ENCODE measurements at regions not wholly inside any gene's neighbourhood (a gene's known extent, or its start where the extent isn't known, plus 50 kb on each side); places are given as distances from the start of the nearest gene placed in this dataset.

DNA sequence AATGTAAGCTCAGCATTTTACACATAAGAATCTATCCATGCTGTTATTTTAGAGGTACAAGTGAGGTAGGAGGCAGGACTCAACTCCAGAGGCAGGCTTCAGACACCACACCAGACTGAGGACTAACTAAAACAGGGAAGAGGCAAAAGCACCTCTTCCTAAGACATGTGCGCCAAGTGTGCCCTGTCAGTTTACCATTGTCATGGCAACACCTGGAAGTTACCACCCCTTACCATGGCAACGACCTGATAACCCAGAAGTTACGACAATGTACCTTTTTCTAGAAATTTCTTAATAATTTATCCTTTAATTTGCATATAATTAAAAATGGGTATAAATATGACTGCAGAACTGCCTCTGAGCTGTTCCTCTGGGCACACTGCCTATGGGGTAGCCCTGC is 160.1 kb downstream of the FAM124B start (continued):
- TF ChIP-seq, protein P1, sequence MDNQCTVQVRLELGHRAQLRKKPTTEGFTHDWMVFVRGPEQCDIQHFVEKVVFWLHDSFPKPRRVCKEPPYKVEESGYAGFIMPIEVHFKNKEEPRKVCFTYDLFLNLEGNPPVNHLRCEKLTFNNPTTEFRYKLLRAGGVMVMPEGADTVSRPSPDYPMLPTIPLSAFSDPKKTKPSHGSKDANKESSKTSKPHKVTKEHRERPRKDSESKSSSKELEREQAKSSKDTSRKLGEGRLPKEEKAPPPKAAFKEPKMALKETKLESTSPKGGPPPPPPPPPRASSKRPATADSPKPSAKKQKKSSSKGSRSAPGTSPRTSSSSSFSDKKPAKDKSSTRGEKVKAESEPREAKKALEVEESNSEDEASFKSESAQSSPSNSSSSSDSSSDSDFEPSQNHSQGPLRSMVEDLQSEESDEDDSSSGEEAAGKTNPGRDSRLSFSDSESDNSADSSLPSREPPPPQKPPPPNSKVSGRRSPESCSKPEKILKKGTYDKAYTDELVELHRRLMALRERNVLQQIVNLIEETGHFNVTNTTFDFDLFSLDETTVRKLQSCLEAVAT (IDR thresholded peaks at IDR 0.05): no peak
- TF ChIP-seq CHD1 (IDR thresholded peaks at IDR 0.05; ENCODE audit: low read depth, low read length) (no peak), CREB1 (IDR thresholded peaks at IDR 0.05; ENCODE audit: low read depth) (no peak)
- TF ChIP-seq, protein P2, sequence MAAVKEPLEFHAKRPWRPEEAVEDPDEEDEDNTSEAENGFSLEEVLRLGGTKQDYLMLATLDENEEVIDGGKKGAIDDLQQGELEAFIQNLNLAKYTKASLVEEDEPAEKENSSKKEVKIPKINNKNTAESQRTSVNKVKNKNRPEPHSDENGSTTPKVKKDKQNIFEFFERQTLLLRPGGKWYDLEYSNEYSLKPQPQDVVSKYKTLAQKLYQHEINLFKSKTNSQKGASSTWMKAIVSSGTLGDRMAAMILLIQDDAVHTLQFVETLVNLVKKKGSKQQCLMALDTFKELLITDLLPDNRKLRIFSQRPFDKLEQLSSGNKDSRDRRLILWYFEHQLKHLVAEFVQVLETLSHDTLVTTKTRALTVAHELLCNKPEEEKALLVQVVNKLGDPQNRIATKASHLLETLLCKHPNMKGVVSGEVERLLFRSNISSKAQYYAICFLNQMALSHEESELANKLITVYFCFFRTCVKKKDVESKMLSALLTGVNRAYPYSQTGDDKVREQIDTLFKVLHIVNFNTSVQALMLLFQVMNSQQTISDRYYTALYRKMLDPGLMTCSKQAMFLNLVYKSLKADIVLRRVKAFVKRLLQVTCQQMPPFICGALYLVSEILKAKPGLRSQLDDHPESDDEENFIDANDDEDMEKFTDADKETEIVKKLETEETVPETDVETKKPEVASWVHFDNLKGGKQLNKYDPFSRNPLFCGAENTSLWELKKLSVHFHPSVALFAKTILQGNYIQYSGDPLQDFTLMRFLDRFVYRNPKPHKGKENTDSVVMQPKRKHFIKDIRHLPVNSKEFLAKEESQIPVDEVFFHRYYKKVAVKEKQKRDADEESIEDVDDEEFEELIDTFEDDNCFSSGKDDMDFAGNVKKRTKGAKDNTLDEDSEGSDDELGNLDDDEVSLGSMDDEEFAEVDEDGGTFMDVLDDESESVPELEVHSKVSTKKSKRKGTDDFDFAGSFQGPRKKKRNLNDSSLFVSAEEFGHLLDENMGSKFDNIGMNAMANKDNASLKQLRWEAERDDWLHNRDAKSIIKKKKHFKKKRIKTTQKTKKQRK (IDR thresholded peaks at IDR 0.05; ENCODE audit: low read depth, low read length): no peak

DNA sequence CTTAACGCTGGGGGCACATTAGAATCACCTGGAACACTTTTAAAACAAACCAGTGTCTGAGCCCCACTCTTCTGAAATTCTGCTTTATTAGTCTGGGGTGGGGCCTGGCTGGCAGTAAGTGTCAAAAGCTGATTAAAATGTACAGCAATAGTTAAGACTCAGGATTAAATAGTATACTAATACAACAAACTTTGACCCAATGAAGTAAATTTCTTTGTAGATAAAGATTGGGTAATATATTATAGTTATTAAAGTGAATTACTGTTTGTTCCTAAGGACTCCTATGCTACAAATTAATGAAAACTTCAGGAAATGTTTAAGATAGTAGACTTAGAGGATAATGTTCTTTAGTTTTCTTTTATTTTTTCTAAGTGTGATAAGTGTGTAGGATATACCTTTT is 160.9 kb downstream of the FAM124B start:
- Histone ChIP-seq H3K4me1 (ENCODE audit: control insufficient read depth, insufficient read depth, low read length) (no peaks in the 10 kb centered on the region), H3K27me3 (replicated peaks in 1 of 2; ENCODE audit: control insufficient read depth in 2 of 2, insufficient read depth in 2 of 2, low read length in 1 of 2) (no peaks in the 10 kb centered on the region; a peak in 1 of 4 replicates), H3K9ac (ENCODE audit: control insufficient read depth, insufficient read depth, low read length) (no peak overlapping the region), H3K9me3 (replicated peaks; ENCODE audit: control insufficient read depth, insufficient read depth, low read length) (no peaks in the 10 kb centered on the region), H2AFZ (ENCODE audit: control insufficient read depth, low read depth, low read length) (no peak overlapping the region), H3K79me2 (ENCODE audit: control insufficient read depth, insufficient read depth, low read length) (no peaks in the 10 kb centered on the region), H3K4me2 (ENCODE audit: control insufficient read depth, insufficient read depth) (no peak overlapping the region), H3K27ac (ENCODE audit: control insufficient read depth, insufficient read depth) (no peak overlapping the region), H4K20me1 (ENCODE audit: control insufficient read depth, insufficient read depth) (no peaks in the 10 kb centered on the region), H3K4me3 (no peak overlapping the region), H3K36me3 (ENCODE audit: control insufficient read depth in 2 of 2, insufficient read depth in 2 of 2, low read length in 1 of 2) (no peaks in the 10 kb centered on the region)
- in situ Hi-C loops (cut with MboI): no loop called here
- RAD21 ChIA-PET (ENCODE audit: unreplicated experiment): no interaction called here
- no TSS peak for BruUV-seq (replicated peaks)
- CTCF ChIA-PET: interaction anchor here (0.7 kb wide), 1 partner anchor 148 kb away, joined by 3 read pairs; no protein-coding TSS in a partner anchor
- SMC1A ChIA-PET (ENCODE audit: uncharacterized antibody, unreplicated experiment): no interaction called here
- ATAC-seq: no peak
- intact Hi-C loops (cut with micrococcal nuclease; ENCODE audit: unreplicated experiment): no loop called here
- TF ChIP-seq JUNB (IDR thresholded peaks at IDR 0.05) (no peak), IKZF1 (conservative IDR thresholded peaks at IDR 0.05) (no peak), MEF2A (IDR thresholded peaks at IDR 0.05; ENCODE audit: insufficient read depth, low read depth, low read length) (no peak), YBX1 (IDR thresholded peaks at IDR 0.05) (no peak), GATAD2B (conservative IDR thresholded peaks at IDR 0.05; ENCODE audit: low read depth) (no peak), POLR2AphosphoS2 (IDR thresholded peaks at IDR 0.05; ENCODE audit: low read depth, low read length) (no peak), ESRRA (IDR thresholded peaks at IDR 0.05; ENCODE audit: low read length) (no peak), RAD51 (IDR thresholded peaks at IDR 0.05) (no peak), LARP7 (IDR thresholded peaks at IDR 0.05) (no peak), CHD1 (IDR thresholded peaks at IDR 0.05; ENCODE audit: low read depth, low read length) (no peak)
- FAIRE-seq: no peak
- DNase-seq (ENCODE audit: low read depth, low spot score): no peak
- WGBS (ENCODE audit: insufficient coverage, insufficient replicate concordance, low lambda C conversion rate, missing lambda C conversion rate): 0% methylated on average over 1 of the region's 1 CpG
- POLR2A ChIA-PET: no interaction called here

Measured in GM12878 (cell line).